CD4-positive, alpha-beta T cell (primary cell): ENCODE measurements at regions not wholly inside any gene's neighbourhood (a gene's known extent, or its start where the extent isn't known, plus 50 kb on each side); places are given as distances from the start of the nearest gene placed in this dataset.

Source experiments
- ATAC-seq: fragments of 200-7000 bp; cut with Tn5 transposase; one replicate; pipeline ENCODE4 v1.10.0; 2022; ENCODE audit warnings: mild to moderate bottlenecking; ENCODE audit not compliant: poor library complexity
- CTCF ChIA-PET: fragments of 350-600 bp; sonication (Branson Sonifier 250); formaldehyde crosslinking; loops from one replicate; lab custom pipeline; 2021; ENCODE audit warnings: antibody characterized with exemption, inconsistent platforms; lab: Charles Lee
- POLR2A ChIA-PET: fragments of 350-600 bp; sonication (Branson Sonifier 250); formaldehyde crosslinking; loops from one replicate; lab custom pipeline; 2021; ENCODE audit warnings: antibody characterized with exemption, inconsistent platforms; lab: Charles Lee
- DNase-seq, 14 experiments: peaks; one replicate each; pipeline ENCODE4 v3.0.0-alpha.2; 2013 to 2020; ENCODE audit warnings: mixed read lengths in 2 of 14
- H3K27ac ChIP-seq, 2 donors: one replicate each; pipeline versions ENCODE4 v1.5.1 to v1.7.0; 2013; ENCODE audit warnings: low read length in 2 of 2, low read depth in 1 of 2, mild to moderate bottlenecking in 1 of 2
- H3K27me3 ChIP-seq, 2 experiments: 1 replicate in 1 of 2; 2 replicates in 1 of 2; pipeline versions ENCODE4 v1.6.1 to v1.7.0; 2013; ENCODE audit warnings: low read length in 2 of 2, control low read depth in 1 of 2, mild to moderate bottlenecking in 1 of 2, moderate library complexity in 1 of 2; ENCODE audit not compliant: insufficient read depth in 2 of 2, control insufficient read depth in 1 of 2
- H3K36me3 ChIP-seq: one replicate; pipeline ENCODE4 v1.6.1; 2013; ENCODE audit warnings: low read length, control low read depth; ENCODE audit not compliant: insufficient read depth
- H3K4me1 ChIP-seq: one replicate; pipeline ENCODE4 v1.6.1; 2013; ENCODE audit warnings: low read length, control low read depth; ENCODE audit not compliant: insufficient read depth
- H3K4me3 ChIP-seq: one replicate; pipeline ENCODE4 v1.5.1; 2013; ENCODE audit warnings: mild to moderate bottlenecking, low read length, moderate library complexity
- H3K9me3 ChIP-seq, 2 experiments: 1 replicate in 1 of 2; 2 replicates in 1 of 2; pipeline versions ENCODE4 v1.6.1 to v1.7.0; 2013; ENCODE audit warnings: low read length in 2 of 2, mild to moderate bottlenecking in 2 of 2, control low read depth in 1 of 2, moderate library complexity in 1 of 2; ENCODE audit not compliant: control insufficient read depth in 1 of 2, insufficient read depth in 1 of 2
- H3K27ac Mint-ChIP-seq: one replicate; pipeline ENCODE4 v1.8.0; 2020; ENCODE audit warnings: mixed read lengths
- H3K27me3 Mint-ChIP-seq: one replicate; pipeline ENCODE4 v1.8.0; 2021; ENCODE audit warnings: mixed read lengths
- H3K36me3 Mint-ChIP-seq: one replicate; pipeline ENCODE4 v1.8.0; 2021; ENCODE audit warnings: low read depth, mixed read lengths
- H3K4me1 Mint-ChIP-seq: one replicate; pipeline ENCODE4 v1.8.0; 2021; ENCODE audit warnings: low read depth, mixed read lengths
- H3K4me3 Mint-ChIP-seq: one replicate; pipeline ENCODE4 v1.8.0; 2020; ENCODE audit warnings: mild to moderate bottlenecking, mixed read lengths
- H3K9me3 Mint-ChIP-seq: one replicate; pipeline ENCODE4 v1.8.0; 2020; ENCODE audit warnings: mixed read lengths
- CTCF ChIP-seq: fragments of 200-600 bp; IDR thresholded peaks from one replicate; pipeline ENCODE4 v1.8.0; 2022; ENCODE audit warnings: antibody characterized with exemption, mild to moderate bottlenecking
- intact Hi-C, 2 experiments: fragments of 100-400 bp; cut with DNase I in 1 of 2; cut with micrococcal nuclease in 1 of 2; formaldehyde crosslinking; loops; one replicate each; pipeline versions ENCODE4 v1.15.1 to v1.9.0; 2023 to 2025; cut with DNase I, micrococcal nuclease

GRCh38 chr3:30354513-30354912 lies 251.9 kb upstream of the TGFBR2 start:
- Histone ChIP-seq H3K4me3 (no peak overlapping the region), H3K36me3 (no peaks in the 10 kb centered on the region), H3K9me3 (no peaks in the 10 kb centered on the region), H3K4me1 (peaks cover 43% of the 10 kb centered on the region), H3K27ac (no peak overlapping the region), H3K27me3 (no peaks in the 10 kb centered on the region)
- no peaks in the 10 kb centered on the region for H3K9me3 Mint-ChIP-seq
- CTCF ChIA-PET = interaction anchor here (0.9 kb wide), 1 partner anchor 35 kb away, joined by 3 read pairs; no protein-coding TSS in a partner anchor
- no peak for ATAC-seq
- POLR2A ChIA-PET = interaction anchor here (0.6 to 4.7 kb wide), 13 partner anchors 8 to 340 kb away, joined by 3 to 30 read pairs (median 3); partner anchors contain the start of gene TGFBR2
- peak overlapping the region; percentile 76 for H3K4me3 Mint-ChIP-seq
- no peaks in the 10 kb centered on the region for H3K36me3 Mint-ChIP-seq
- H3K27ac Mint-ChIP-seq = peak overlapping the region; percentile 86
- intact Hi-C loops = loop anchor here (2.0 to 10.0 kb wide), 5 partner anchors 22 to 870 kb away; partner anchors contain the start of gene TGFBR2 (in 1 of the 2)
- TF ChIP-seq CTCF = no peak
- H3K4me1 Mint-ChIP-seq = peaks cover 85% of the 10 kb centered on the region
- DNase-seq = peak in 1 of 14 experiments; percentile 9
- H3K27me3 Mint-ChIP-seq = no peaks in the 10 kb centered on the region

- Mint-ChIP-seq H3K4me3 (peak overlapping the region; percentile 76), H3K9me3 (no peaks in the 10 kb centered on the region), H3K27ac (peak overlapping the region; percentile 86), H3K4me1 (peaks cover 80% of the 10 kb centered on the region), H3K36me3 (no peaks in the 10 kb centered on the region), H3K27me3 (no peaks in the 10 kb centered on the region)
- Histone ChIP-seq H3K27me3 (no peaks in the 10 kb centered on the region), H3K27ac (no peak overlapping the region), H3K9me3 (no peaks in the 10 kb centered on the region), H3K4me1 (peaks cover 39% of the 10 kb centered on the region), H3K36me3 (no peaks in the 10 kb centered on the region), H3K4me3 (no peak overlapping the region)
- ChIA-PET POLR2A (interaction anchor here (0.7 to 4.7 kb wide), 9 partner anchors 8 to 339 kb away, joined by 3 to 30 read pairs (median 4); partner anchors contain the start of gene TGFBR2), CTCF (no interaction called here)
- ATAC-seq (no peak), DNase-seq (peak in 1 of 14 experiments; percentile 6)
- intact Hi-C loops = loop anchor here (2.0 to 10.0 kb wide), 5 partner anchors 22 to 870 kb away; partner anchors contain the start of gene TGFBR2 (in 1 of the 2)
- no peak for TF ChIP-seq CTCF
Measured at GRCh38 chr3:30354972-30355371, 251.4 kb upstream of the TGFBR2 start.

- intact Hi-C loops = loop anchor here (2.0 to 10.0 kb wide), 3 partner anchors 23 to 869 kb away; partner anchors contain the start of gene TGFBR2 (in 1 of the 2)
- Histone ChIP-seq H3K9me3 (no peaks in the 10 kb centered on the region), H3K27me3 (no peaks in the 10 kb centered on the region), H3K4me1 (peaks cover 37% of the 10 kb centered on the region), H3K4me3 (no peak overlapping the region), H3K27ac (no peak overlapping the region), H3K36me3 (no peaks in the 10 kb centered on the region)
- DNase-seq (peak in 1 of 14 experiments; percentile 18), ATAC-seq (no peak)
- POLR2A ChIA-PET = interaction anchor here (0.7 to 4.7 kb wide), 9 partner anchors 9 to 339 kb away, joined by 3 to 30 read pairs (median 4); partner anchors contain the start of gene TGFBR2
- Mint-ChIP-seq H3K4me1 (peaks cover 74% of the 10 kb centered on the region), H3K27me3 (no peaks in the 10 kb centered on the region), H3K9me3 (no peaks in the 10 kb centered on the region), H3K4me3 (no peak overlapping the region), H3K36me3 (no peaks in the 10 kb centered on the region), H3K27ac (peak overlapping the region; percentile 86)
- TF ChIP-seq CTCF = no peak
- CTCF ChIA-PET = no interaction called here
Measured at GRCh38 chr3:30355622-30356021, 250.8 kb upstream of the TGFBR2 start.
